Suprapubic skin (tissue), 4 donors: ENCODE measurements at regions not wholly inside any gene's neighbourhood (a gene's known extent, or its start where the extent isn't known, plus 50 kb on each side); places are given as distances from the start of the nearest gene placed in this dataset.
"Not testable (repeated sequence)": the region's sequence is repeated elsewhere in the genome, so short reads cannot be mapped to it uniquely, and the experiment has no call there.

Source experiments
- DNase-seq, 2 donors: peaks; one replicate each; pipeline ENCODE4 v3.0.0-alpha.2; 2019; ENCODE audit warnings: low spot score in 2 of 2
- H3K27ac ChIP-seq: fragments of 200-600 bp; sonication (generic); one replicate; pipeline ENCODE4 v1.5.1; 2019
- H3K27me3 ChIP-seq: fragments of 200-600 bp; sonication (generic); one replicate; pipeline ENCODE4 v1.5.1; 2019
- H3K36me3 ChIP-seq: fragments of 200-600 bp; sonication (generic); one replicate; pipeline ENCODE4 v1.5.1; 2019
- H3K4me1 ChIP-seq: fragments of 200-600 bp; sonication (generic); one replicate; pipeline ENCODE4 v1.5.1; 2019
- H3K4me3 ChIP-seq: fragments of 200-600 bp; sonication (generic); one replicate; pipeline ENCODE4 v1.5.1; 2019; ENCODE audit warnings: mild to moderate bottlenecking
- H3K9me3 ChIP-seq: fragments of 200-600 bp; sonication (generic); one replicate; pipeline ENCODE4 v1.5.1; 2019
- CTCF ChIP-seq, 2 donors: fragments of 200-600 bp in 1 of 2; fragments of 450-650 bp in 1 of 2; sonication (generic) in 1 of 2; IDR thresholded peaks; one replicate each; pipeline ENCODE4 v1.5.1; 2016 to 2019; ENCODE audit warnings: antibody characterized with exemption in 2 of 2, mild to moderate bottlenecking in 1 of 2, moderate library complexity in 1 of 2
- EP300 ChIP-seq: sonication (generic); formaldehyde crosslinking; IDR thresholded peaks from one replicate; pipeline ENCODE4 v1.6.1; 2017; ENCODE audit warnings: antibody characterized with exemption
- POLR2A ChIP-seq, 2 donors: fragments of 450-650 bp; IDR thresholded peaks; one replicate each; pipeline ENCODE4 v1.6.1; 2017; ENCODE audit warnings: antibody characterized with exemption in 2 of 2, mild to moderate bottlenecking in 2 of 2, moderate library complexity in 2 of 2
- POLR2AphosphoS5 ChIP-seq, 3 donors: sonication (generic); formaldehyde crosslinking; IDR thresholded peaks; one replicate each; pipeline ENCODE4 v1.6.1; 2017; ENCODE audit warnings: antibody characterized with exemption in 3 of 3
- WGBS: methylation state at CpG from one replicate; pipeline ENCODE4 v1.1.5; 2018; 5-methylcytosine and 5-hydroxymethylcytosine counted together

GRCh38 chrX:1802912-1803311 lies 188.1 kb downstream of the ASMT start:
- no peaks in the 10 kb centered on the region for H3K27me3 ChIP-seq
- TF ChIP-seq POLR2AphosphoS5 (IDR thresholded peaks at IDR 0.05): no peak
- no peak for TF ChIP-seq CTCF (IDR thresholded peaks at IDR 0.05)
- no peak for TF ChIP-seq EP300
- TF ChIP-seq POLR2A (IDR thresholded peaks at IDR 0.05): no peak
- H3K36me3 ChIP-seq: no peaks in the 10 kb centered on the region
- 96% methylated on average over 6 of the region's 6 CpGs for WGBS
- no peak for DNase-seq
- H3K4me1 ChIP-seq: no peaks in the 10 kb centered on the region
- H3K4me3 ChIP-seq: no peak overlapping the region
- H3K9me3 ChIP-seq: no peaks in the 10 kb centered on the region
- no peak overlapping the region for H3K27ac ChIP-seq

- Histone ChIP-seq H3K4me1 (no peaks in the 10 kb centered on the region), H3K9me3 (no peaks in the 10 kb centered on the region), H3K27me3 (no peaks in the 10 kb centered on the region), H3K4me3 (no peak overlapping the region), H3K36me3 (no peaks in the 10 kb centered on the region), H3K27ac (no peak overlapping the region)
- WGBS: 77% methylated on average over 3 of the region's 3 CpGs
- TF ChIP-seq POLR2AphosphoS5 (IDR thresholded peaks at IDR 0.05) (no peak), EP300 (no peak), CTCF (IDR thresholded peaks at IDR 0.05) (no peak), POLR2A (IDR thresholded peaks at IDR 0.05) (no peak)
- no peak for DNase-seq
Measured at GRCh38 chrX:1803741-1804140, 188.9 kb downstream of the ASMT start.

- H3K27me3 ChIP-seq: no peaks in the 10 kb centered on the region
- no peak overlapping the region for H3K4me3 ChIP-seq
- H3K4me1 ChIP-seq: no peaks in the 10 kb centered on the region
- no peak for DNase-seq
- H3K9me3 ChIP-seq: no peaks in the 10 kb centered on the region
- H3K36me3 ChIP-seq: no peaks in the 10 kb centered on the region
- H3K27ac ChIP-seq: no peak overlapping the region
- TF ChIP-seq CTCF (IDR thresholded peaks at IDR 0.05) (no peak), POLR2AphosphoS5 (IDR thresholded peaks at IDR 0.05) (no peak), EP300 (no peak), POLR2A (IDR thresholded peaks at IDR 0.05) (no peak)
- WGBS: 9% methylated on average over 12 of the region's 12 CpGs
Measured at GRCh38 chrX:1807301-1807731, 192.5 kb downstream of the ASMT start.

- 90% methylated on average over 5 of the region's 5 CpGs for WGBS
- Histone ChIP-seq H3K4me1 (no peaks in the 10 kb centered on the region), H3K36me3 (no peaks in the 10 kb centered on the region), H3K27me3 (no peaks in the 10 kb centered on the region), H3K27ac (no peak overlapping the region), H3K4me3 (no peak overlapping the region), H3K9me3 (no peaks in the 10 kb centered on the region)
- TF ChIP-seq EP300: no peak
- DNase-seq: no peak
Measured at GRCh38 chrX:1809581-1809980, 194.7 kb downstream of the ASMT start.

GRCh38 chrX:1813809-1814208 lies 198.9 kb downstream of the ASMT start:
- H3K27ac ChIP-seq: no peak overlapping the region
- no peaks in the 10 kb centered on the region for H3K4me1 ChIP-seq
- H3K9me3 ChIP-seq: no peaks in the 10 kb centered on the region
- no peaks in the 10 kb centered on the region for H3K36me3 ChIP-seq
- 9% methylated on average over 15 of the region's 15 CpGs for WGBS
- H3K4me3 ChIP-seq: no peak overlapping the region
- DNase-seq: no peak
- TF ChIP-seq CTCF (IDR thresholded peaks at IDR 0.05) (no peak), POLR2AphosphoS5 (IDR thresholded peaks at IDR 0.05) (no peak), POLR2A (IDR thresholded peaks at IDR 0.05) (no peak), EP300 (no peak)
- no peaks in the 10 kb centered on the region for H3K27me3 ChIP-seq

- Histone ChIP-seq H3K27ac (no peak overlapping the region), H3K4me1 (no peaks in the 10 kb centered on the region), H3K27me3 (no peaks in the 10 kb centered on the region), H3K9me3 (no peaks in the 10 kb centered on the region), H3K36me3 (no peaks in the 10 kb centered on the region), H3K4me3 (no peak overlapping the region)
- TF ChIP-seq POLR2A (IDR thresholded peaks at IDR 0.05): no peak
- TF ChIP-seq CTCF (IDR thresholded peaks at IDR 0.05): no peak
- TF ChIP-seq EP300: no peak
- no peak for TF ChIP-seq POLR2AphosphoS5 (IDR thresholded peaks at IDR 0.05)
- no peak for DNase-seq
- 94% methylated on average over 15 of the region's 15 CpGs for WGBS
Measured at GRCh38 chrX:1815456-1816175, 200.8 kb downstream of the ASMT start.

GRCh38 chrX:1816387-1816982 lies 201.6 kb downstream of the ASMT start:
- H3K27me3 ChIP-seq, H3K4me3 ChIP-seq, H3K9me3 ChIP-seq, H3K36me3 ChIP-seq, H3K4me1 ChIP-seq, H3K27ac ChIP-seq, DNase-seq: not testable (repeated sequence)
- 93% methylated on average over 17 of the region's 17 CpGs for WGBS
